GM12872 (cell line): ENCODE measurements at regions not wholly inside any gene's neighbourhood (a gene's known extent, or its start where the extent isn't known, plus 50 kb on each side); places are given as distances from the start of the nearest gene placed in this dataset.

Source experiments
- TF ChIP-seq, protein P1 (sequence below): IDR thresholded peaks from 3 replicates; pipeline ENCODE4 v1.5.1; 2011; ENCODE audit warnings: low read depth, mild to moderate bottlenecking, low read length, moderate library complexity; ENCODE audit not compliant: insufficient read depth

DNA sequence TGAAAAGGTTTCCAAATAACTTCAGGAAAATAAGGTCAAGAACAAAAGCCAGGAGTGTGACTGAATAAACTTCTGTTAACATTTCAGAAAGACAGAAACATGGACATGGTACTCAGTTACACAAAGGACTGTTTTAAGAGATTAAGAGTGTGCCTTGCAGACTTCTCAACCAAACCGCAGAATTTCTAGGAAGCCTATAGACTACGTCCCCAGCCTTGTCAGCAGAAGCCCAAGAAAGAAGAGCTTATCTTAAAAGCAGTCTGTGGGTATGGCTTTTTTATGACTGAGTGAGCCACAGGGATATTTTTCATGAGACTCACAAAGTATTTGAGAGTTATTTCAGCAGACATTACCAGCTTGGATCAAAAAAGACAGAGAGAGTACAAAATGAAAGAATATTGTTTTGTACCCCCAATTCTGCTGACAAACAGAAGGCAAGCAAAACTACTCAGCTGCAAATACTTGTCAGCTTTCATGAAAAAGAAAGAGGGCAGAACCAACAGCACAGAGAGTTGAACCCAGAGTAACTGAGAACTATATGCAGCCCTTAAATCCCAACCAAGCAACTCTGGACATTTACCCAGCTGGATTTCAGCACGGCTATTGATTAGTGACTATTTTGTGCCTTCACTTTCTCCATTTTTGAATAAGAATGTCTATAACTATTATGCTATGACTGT, 711.0 kb upstream of the CTNND2 start:
- TF ChIP-seq, protein P1, sequence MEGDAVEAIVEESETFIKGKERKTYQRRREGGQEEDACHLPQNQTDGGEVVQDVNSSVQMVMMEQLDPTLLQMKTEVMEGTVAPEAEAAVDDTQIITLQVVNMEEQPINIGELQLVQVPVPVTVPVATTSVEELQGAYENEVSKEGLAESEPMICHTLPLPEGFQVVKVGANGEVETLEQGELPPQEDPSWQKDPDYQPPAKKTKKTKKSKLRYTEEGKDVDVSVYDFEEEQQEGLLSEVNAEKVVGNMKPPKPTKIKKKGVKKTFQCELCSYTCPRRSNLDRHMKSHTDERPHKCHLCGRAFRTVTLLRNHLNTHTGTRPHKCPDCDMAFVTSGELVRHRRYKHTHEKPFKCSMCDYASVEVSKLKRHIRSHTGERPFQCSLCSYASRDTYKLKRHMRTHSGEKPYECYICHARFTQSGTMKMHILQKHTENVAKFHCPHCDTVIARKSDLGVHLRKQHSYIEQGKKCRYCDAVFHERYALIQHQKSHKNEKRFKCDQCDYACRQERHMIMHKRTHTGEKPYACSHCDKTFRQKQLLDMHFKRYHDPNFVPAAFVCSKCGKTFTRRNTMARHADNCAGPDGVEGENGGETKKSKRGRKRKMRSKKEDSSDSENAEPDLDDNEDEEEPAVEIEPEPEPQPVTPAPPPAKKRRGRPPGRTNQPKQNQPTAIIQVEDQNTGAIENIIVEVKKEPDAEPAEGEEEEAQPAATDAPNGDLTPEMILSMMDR: no peak

DNA sequence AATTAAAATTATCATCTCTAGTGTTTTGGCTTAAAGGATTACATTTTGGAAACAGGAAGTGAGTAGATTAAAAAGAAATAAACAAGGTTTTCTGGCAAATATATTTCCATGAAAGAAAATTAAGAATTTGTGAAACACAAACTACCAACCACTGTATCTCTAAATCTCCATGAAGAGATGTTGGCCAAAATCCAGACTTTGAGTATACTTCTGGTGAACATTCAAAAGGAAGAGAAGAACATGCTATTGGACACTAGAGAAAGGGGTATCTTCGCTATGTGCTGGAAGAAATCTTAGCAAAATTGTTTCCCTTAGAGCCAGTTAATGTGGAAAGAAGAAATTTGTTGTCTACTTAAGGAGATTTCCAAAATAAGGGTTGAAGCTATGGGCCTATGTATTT, 710.4 kb upstream of the CTNND2 start:
- TF ChIP-seq, protein P1: no peak

DNA sequence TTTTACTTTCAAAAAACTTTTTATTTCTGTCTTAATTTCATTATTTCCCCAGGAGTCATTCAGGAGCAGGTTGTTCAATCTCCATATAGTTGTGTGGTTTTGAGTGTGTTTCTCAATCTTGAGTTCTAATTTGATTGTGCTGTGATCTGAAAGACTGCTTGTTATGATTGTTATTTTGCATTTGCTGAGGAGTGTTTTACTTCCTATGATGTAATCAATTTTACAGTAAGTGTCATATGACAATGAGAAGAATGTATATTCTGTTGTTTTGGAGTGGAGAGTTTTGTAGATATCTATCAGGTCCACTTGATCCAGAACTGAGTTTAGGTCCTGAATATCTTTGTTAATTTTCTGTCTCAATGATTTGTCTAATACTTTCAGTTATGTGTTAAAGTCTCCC, 706.9 kb upstream of the CTNND2 start:
- TF ChIP-seq, protein P1: no peak

DNA sequence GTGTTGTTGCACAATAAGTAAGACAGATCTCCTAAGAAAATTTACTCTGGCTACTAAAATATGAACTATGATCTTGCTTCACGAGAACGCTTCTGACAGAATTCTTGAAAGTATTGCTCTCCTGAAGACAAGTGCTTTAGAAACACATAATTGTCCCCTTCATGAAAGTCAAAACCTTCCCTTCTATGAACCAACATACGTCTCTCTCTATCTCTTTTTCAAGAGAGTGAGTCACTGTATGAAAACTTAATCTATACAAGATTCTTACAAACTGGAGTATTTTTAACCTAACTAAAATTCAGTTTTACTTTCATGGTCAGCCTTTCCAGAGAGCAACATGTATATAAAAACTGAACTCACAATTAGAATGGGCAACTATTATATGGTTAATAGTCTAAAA, 688.0 kb upstream of the CTNND2 start:
- TF ChIP-seq, protein P1: no peak

- TF ChIP-seq, protein P1: no peak
Measured at GRCh38 chr5:12586406-12586805, 682.2 kb upstream of the CTNND2 start.

- TF ChIP-seq, protein P1: no peak
Measured at GRCh38 chr5:12570688-12571087, 666.4 kb upstream of the CTNND2 start.

- TF ChIP-seq, protein P1: no peak
Measured at GRCh38 chr5:12566441-12566840, 662.2 kb upstream of the CTNND2 start.

- TF ChIP-seq, protein P1: no peak
Measured at GRCh38 chr5:12557012-12557411, 652.8 kb upstream of the CTNND2 start.
